Transverse colon (tissue), 4 donors: ENCODE measurements at regions not wholly inside any gene's neighbourhood (a gene's known extent, or its start where the extent isn't known, plus 50 kb on each side); places are given as distances from the start of the nearest gene placed in this dataset.

ENCODE experiments used
- DNase-seq: peaks from one replicate; pipeline ENCODE4 v3.0.0-alpha.2; 2019
- H3K27ac ChIP-seq, 4 donors: fragments of 200-600 bp; sonication (generic); 2 replicates each; pipeline ENCODE4 v1.5.1; 2016 to 2018; ENCODE audit warnings: inconsistent platforms in 4 of 4
- H3K27me3 ChIP-seq: fragments of 200-600 bp; sonication (generic); 2 replicates; pipeline ENCODE4 v1.5.1; 2017; ENCODE audit warnings: inconsistent platforms
- H3K36me3 ChIP-seq, 4 donors: fragments of 200-600 bp; sonication (generic); 2 replicates each; pipeline ENCODE4 v1.5.1; 2017 to 2019; ENCODE audit warnings: inconsistent platforms in 4 of 4
- H3K4me1 ChIP-seq, 4 donors: fragments of 200-600 bp; sonication (generic); 2 replicates each; pipeline ENCODE4 v1.5.1; 2017 to 2020; ENCODE audit warnings: inconsistent platforms in 4 of 4
- H3K4me3 ChIP-seq, 4 donors: fragments of 200-600 bp; sonication (generic); 1 replicate in 1 of 4; 2 replicates in 3 of 4; pipeline versions ENCODE4 v1.5.1 to v1.6.1; 2017 to 2019; ENCODE audit warnings: inconsistent platforms in 4 of 4
- H3K9me3 ChIP-seq, 2 donors: fragments of 200-600 bp; sonication (generic); 2 replicates each; pipeline ENCODE4 v1.5.1; 2017 to 2019; ENCODE audit warnings: inconsistent platforms in 2 of 2
- EP300 ChIP-seq: sonication (generic); formaldehyde crosslinking; IDR thresholded peaks from one replicate; pipeline ENCODE4 v1.6.1; 2017; ENCODE audit warnings: antibody characterized with exemption, low read depth
- POLR2A ChIP-seq: fragments of 450-650 bp; IDR thresholded peaks from one replicate; pipeline ENCODE4 v1.6.1; 2016; ENCODE audit warnings: antibody characterized with exemption, mild to moderate bottlenecking, moderate library complexity
- POLR2AphosphoS5 ChIP-seq, 3 donors: sonication (generic); formaldehyde crosslinking; IDR thresholded peaks; one replicate each; pipeline ENCODE4 v1.6.1; 2016; ENCODE audit warnings: antibody characterized with exemption in 3 of 3
- WGBS, 2 donors: methylation state at CpG; one replicate each; pipeline ENCODE4 v1.1.5; 2018; ENCODE audit warnings: low coverage in 1 of 2; 5-methylcytosine and 5-hydroxymethylcytosine counted together
- in situ Hi-C, 4 donors: fragments of 200-750 bp; cut with MboI; loops; one replicate each; pipeline versions ENCODE4 v1.15.0 to v1.15.1; 2017; ENCODE audit warnings: low sequenced_read_pairs in 3 of 4, low pct_ligation_motif_present in 1 of 4, low pct_unique_long_range_greater_than_20kb in 1 of 4
- intact Hi-C: fragments of 100-400 bp; cut with DNase I; formaldehyde crosslinking; loops from one replicate; pipeline ENCODE4 v1.15.1; 2023; ENCODE audit warnings: low total_unique reads
- TF ChIP-seq, protein P1 (sequence below), 5 experiments: fragments of 200-600 bp in 3 of 5; fragments of 450-650 bp in 2 of 5; sonication (generic) in 3 of 5; IDR thresholded peaks; 1 replicate in 2 of 5; 2 replicates in 3 of 5; pipeline ENCODE4 v1.5.1; 2016 to 2017; ENCODE audit warnings: antibody characterized with exemption in 5 of 5, inconsistent platforms in 3 of 5, mild to moderate bottlenecking in 2 of 5, moderate library complexity in 1 of 5

DNA sequence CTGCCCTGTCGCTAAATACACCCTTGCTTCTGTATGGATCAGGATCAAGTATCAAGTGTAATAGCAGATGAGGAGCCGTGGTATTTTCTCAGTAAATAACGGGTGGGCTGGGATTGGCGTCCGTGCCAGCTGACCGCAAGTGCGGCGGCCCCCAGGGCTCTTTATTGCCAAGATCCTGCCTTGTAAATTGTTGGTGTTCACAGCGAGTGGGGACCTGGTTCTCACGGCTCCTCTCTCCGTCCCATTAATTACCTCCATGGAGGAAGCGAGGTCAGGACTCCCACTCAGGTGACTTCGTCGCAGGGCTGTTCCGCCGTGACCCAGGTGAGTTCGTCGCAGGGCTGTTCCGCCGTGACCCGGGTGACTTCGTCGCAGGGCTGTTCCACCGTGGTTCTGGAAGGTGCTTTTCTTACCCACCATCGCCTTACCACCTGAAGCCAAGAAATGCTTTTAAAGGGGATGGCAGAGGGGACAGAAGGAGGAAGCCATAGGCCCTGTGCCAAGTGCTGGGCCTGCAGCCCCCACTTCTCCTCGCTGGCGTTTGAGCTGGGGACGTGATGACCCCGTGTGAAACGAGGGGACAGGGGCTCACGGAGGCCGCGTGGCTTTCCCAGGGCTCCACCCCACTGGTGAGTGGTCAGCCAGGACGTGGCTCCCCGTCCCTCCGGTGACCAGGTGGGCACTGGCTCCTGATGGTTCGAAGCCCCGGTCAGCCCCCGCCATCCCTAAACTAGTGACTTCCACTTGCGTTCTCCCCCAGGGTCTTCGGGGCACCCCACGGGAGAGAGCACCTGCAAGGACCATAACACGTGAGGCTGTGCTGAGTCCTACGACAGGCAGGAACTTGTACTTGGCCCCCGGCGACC lies 118.4 kb downstream of the TWIST2 start:
- no peaks in the 10 kb centered on the region for H3K36me3 ChIP-seq
- no peak overlapping the region for H3K27ac ChIP-seq
- in situ Hi-C loops (no loop called here), intact Hi-C loops (no loop called here)
- no peaks in the 10 kb centered on the region for H3K4me1 ChIP-seq
- TF ChIP-seq EP300: no peak
- TF ChIP-seq POLR2A: no peak
- no peak for TF ChIP-seq POLR2AphosphoS5 (IDR thresholded peaks at IDR 0.05)
- TF ChIP-seq, protein P1, sequence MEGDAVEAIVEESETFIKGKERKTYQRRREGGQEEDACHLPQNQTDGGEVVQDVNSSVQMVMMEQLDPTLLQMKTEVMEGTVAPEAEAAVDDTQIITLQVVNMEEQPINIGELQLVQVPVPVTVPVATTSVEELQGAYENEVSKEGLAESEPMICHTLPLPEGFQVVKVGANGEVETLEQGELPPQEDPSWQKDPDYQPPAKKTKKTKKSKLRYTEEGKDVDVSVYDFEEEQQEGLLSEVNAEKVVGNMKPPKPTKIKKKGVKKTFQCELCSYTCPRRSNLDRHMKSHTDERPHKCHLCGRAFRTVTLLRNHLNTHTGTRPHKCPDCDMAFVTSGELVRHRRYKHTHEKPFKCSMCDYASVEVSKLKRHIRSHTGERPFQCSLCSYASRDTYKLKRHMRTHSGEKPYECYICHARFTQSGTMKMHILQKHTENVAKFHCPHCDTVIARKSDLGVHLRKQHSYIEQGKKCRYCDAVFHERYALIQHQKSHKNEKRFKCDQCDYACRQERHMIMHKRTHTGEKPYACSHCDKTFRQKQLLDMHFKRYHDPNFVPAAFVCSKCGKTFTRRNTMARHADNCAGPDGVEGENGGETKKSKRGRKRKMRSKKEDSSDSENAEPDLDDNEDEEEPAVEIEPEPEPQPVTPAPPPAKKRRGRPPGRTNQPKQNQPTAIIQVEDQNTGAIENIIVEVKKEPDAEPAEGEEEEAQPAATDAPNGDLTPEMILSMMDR (IDR thresholded peaks at IDR 0.05): no peak
- no peaks in the 10 kb centered on the region for H3K27me3 ChIP-seq
- no peak overlapping the region for H3K4me3 ChIP-seq
- no peak for DNase-seq
- WGBS, 2 donors: 90 to 100% methylated on average over 2 to 46 of the region's 46 CpGs
- no peaks in the 10 kb centered on the region for H3K9me3 ChIP-seq

DNA sequence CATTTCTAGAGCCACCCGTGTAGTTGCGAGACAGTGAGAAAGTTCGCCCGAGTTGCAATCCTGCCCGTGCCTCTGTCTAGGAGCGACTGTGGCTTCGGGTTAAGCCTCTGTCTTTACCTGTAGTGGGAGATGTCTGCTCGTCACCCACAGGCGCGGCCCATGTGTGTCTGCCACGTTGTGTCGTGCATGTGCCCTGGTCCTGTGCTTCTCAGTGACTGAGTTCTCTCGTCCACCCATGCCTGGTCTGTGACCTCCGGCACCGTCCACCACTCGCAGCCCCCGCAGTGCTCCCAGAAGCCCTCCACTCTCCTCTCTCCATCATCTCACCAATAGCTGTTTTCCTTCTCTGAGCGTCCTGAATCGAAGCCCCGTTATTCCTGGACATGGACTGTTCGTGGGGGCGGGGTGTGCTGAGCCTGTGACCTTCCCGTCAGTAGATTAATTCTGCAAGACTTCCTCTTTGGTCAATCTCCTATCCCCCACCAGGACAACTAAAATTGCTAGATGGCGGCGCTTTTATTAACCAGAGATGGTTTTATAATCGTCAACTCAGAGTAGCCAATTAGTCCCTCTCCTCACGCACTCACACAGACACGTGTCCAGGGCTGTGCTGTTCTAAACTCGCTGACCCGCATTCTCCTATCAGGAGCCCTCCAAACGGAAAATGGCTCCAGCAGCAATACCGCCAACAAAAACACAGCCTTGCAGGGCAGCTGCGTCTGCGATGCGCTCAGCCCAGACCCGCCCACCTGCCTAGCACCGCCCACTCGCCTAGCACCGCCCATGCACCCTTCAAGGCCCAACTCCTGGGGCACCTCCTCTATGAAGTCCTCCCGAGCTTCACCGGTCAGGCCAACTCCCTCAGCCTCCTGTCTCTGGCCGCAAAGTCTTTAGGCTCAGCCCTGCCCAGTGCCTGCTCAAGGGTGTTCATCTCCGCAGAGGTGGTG lies 119.4 kb downstream of the TWIST2 start:
- H3K4me3 ChIP-seq: no peak overlapping the region
- TF ChIP-seq POLR2A (no peak), EP300 (no peak), POLR2AphosphoS5 (IDR thresholded peaks at IDR 0.05) (no peak)
- TF ChIP-seq, protein P1 (IDR thresholded peaks at IDR 0.05): no peak
- no peak overlapping the region for H3K27ac ChIP-seq
- H3K27me3 ChIP-seq: no peaks in the 10 kb centered on the region
- intact Hi-C loops (no loop called here), in situ Hi-C loops (no loop called here)
- H3K9me3 ChIP-seq: no peaks in the 10 kb centered on the region
- 85 to 86% methylated on average over 7 to 43 of the region's 43 CpGs for WGBS, 2 donors
- no peaks in the 10 kb centered on the region for H3K36me3 ChIP-seq
- no peak for DNase-seq
- no peaks in the 10 kb centered on the region for H3K4me1 ChIP-seq

DNA sequence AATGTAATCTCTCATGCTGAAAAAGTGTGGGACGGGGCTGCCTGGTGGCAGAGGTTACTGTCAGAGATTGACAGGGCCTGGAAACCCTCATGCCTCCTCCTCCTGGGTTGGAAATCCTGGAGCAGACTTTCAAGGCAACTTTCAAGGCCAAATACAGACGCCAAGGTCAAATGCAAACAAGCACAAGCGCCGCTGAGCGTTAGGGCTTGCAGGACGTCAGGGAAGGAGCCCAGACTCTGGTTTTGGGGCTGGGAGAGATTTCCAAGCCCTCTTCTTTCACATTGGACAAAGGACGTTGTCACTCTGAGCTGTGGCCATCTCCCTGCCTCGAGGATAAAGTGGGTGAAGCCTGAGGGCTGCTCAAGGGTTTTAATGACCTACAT lies 120.1 kb downstream of the TWIST2 start:
- intact Hi-C loops (no loop called here), in situ Hi-C loops (no loop called here)
- 68 to 69% methylated on average over 7 to 8 of the region's 8 CpGs for WGBS, 2 donors

More for the DNA sequence above, 120.1 kb downstream of the TWIST2 start:
- H3K36me3 ChIP-seq: no peaks in the 10 kb centered on the region
- H3K27me3 ChIP-seq: no peaks in the 10 kb centered on the region
- no peak for DNase-seq
- no peak overlapping the region for H3K27ac ChIP-seq
- H3K4me1 ChIP-seq: no peaks in the 10 kb centered on the region
- TF ChIP-seq EP300 (no peak), POLR2AphosphoS5 (IDR thresholded peaks at IDR 0.05) (no peak), POLR2A (no peak)
- TF ChIP-seq, protein P1 (IDR thresholded peaks at IDR 0.05): no peak
- H3K4me3 ChIP-seq: no peak overlapping the region
- H3K9me3 ChIP-seq: no peaks in the 10 kb centered on the region
